Left forelimb (tissue), 1 donor: ENCODE measurements at regions not wholly inside any gene's neighbourhood (a gene's known extent, or its start where the extent isn't known, plus 50 kb on each side); places are given as distances from the start of the nearest gene placed in this dataset.
"Not testable (repeated sequence)": the region's sequence is repeated elsewhere in the genome, so short reads cannot be mapped to it uniquely, and the experiment has no call there.

Experiments
- DNase-seq: peaks from one replicate; pipeline ENCODE4 v3.0.0-alpha.2; 2018; ENCODE audit warnings: low spot score

DNA sequence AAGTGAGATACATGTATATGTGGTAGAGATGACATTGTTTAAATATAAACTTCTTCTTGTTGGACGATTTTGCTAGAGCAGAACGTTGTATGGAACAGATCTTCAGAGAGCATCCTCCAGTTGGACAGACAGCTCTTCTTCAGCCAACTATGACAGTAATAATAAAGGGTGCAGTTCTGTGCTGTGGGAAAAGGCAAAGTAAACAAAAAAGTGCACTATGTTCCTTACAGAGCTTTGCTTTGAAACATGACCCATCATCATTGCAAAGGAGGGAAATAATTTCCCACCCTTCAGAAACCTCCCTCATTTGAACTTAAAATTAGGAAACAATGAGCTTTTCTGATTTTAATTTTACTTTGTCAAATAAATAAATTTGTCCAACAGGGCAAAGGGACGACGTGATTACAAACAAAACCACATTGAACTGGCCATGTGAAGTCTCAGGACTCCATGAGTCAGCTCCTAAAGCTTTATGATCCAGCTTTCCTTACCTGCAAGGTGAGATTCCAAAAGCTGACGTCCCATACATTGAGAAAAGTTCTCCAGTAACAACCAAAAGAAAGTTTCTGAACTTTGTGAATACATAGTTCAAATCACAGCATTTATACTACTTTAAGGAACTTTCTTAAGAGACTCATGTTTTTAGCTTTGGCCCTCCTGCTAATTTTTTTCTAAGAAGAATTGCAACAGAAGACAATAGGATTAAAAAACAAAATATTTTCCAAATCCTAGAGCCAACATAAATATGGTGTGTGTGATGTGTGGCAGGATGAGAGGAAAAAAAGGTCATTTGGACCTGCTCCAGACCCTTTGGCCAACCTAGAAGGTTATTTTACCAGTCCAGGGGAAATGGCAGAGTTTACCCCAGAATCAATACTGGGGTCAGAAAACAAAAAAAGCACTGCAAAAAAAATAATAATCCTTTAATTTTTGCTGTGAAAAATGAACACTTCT lies 565.4 kb upstream of the NRP1 start:
- DNase-seq, result no peak

DNA sequence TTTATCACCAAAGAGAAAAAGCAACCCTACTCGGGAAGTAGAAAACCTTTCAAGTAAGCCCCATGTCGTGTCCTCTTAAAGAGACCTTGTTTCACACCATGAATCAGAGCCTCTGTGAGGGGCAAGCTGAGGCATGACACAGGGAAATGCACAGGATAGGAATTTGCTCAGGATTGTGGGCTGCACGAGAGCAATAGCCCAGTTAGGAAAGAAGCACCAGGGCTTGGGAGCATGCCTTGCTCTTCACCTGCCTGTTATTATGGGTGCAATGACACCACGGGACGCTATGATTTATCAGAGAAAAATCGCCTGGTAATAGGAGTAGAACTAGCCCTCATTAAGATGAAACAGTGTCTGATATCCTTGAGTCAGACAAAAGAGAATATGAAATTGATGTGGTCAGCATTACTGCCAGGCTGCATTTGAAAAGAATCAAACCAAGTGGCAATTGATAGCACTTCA lies 562.9 kb upstream of the NRP1 start:
- no peak for DNase-seq

DNA sequence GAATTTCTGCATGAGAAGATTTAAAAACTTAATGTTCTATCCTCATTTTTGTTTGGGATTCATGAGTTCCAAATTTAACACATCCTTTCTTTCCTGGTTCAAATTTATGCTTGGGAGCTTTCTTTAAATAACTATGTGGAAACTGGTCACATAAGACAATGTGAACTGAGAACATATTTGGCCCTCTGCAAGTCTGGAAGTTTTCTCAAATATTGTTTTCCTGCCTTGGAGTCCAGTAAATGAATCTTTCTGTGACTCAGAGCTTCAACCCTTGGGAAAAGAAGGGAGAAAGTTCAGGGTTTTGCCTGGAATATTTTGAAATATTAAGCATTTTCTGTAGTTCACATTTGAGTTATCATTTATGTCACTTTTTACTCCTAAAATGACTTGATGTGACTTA lies 559.0 kb upstream of the NRP1 start:
- no peak for DNase-seq

DNA sequence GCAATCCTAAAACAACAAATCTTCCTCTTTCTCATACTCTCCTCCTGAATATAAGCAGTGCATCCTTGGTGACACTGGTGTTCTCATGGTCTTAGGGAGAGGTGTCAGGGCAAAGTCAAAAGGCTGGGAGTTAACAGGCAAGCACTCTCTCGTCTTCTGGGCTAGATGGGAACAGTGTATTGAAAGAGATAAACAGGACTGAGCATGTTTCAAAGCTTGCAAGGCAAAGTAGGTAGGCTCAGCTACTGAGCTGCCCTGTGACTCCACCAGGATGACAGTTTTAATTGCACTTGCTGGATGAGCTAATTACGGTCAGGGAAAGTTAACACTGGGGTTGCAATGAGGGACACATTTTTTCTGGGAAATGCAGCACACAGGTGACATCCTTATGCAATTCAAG lies 554.9 kb upstream of the NRP1 start:
- no peak for DNase-seq

DNA sequence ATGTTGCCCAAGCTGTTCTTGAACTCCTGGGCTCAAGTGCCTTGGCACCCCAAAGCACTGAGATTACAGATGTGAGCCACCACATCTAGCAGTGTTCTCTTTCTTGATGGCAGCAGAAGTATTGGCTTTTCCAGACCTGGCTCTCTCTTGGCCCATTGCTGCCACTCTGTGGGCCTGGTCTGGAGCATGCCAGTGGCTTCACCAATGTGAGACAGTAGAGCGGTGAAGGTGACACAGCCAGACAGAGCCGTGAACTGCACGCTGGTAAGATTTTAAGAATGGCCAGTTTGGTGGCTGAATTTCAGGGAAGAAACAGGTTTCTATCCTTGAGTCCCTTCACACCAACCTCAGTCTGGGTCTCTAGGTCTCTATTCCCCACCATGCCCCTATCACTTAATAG lies 552.7 kb upstream of the NRP1 start:
- no peak for DNase-seq

DNA sequence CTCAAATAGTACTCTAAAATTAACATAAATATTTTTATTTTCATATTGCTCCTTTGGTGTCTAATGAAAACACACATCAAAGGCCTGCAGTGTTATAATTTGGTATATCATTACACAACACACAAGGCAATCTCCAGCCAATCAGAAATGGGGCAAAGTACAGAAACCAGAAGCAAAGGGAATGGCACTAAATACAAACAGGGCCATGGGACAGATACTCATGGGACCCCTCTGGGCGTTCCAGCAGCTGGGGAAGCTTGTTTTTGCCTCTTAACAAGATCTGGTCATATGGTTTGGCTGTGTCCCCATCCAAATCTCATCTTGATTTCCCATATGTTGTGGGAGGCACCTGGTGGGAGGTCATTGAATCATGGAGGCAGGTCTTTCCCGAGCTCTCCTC lies 551.8 kb upstream of the NRP1 start:
- no peak for DNase-seq

DNA sequence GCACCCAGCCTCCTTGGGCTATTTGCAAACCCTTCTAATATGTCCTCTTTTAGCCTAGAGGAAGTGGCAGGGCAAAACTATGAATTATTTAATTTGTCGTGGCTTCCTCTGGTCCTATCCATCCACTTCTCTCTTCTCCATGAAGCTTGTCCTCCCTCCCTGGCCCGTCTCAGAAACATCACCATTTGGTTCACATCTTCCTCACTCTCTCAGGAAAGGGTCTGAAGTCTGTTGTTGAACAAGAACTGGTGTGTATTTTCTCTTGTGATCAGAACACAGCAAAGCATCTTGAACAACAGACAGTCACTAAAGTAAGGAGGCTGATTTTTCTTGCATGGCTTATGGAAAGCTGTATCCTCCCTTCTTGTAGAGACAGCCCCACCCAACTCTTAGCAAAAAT lies 550.1 kb upstream of the NRP1 start:
- no peak for DNase-seq

DNA sequence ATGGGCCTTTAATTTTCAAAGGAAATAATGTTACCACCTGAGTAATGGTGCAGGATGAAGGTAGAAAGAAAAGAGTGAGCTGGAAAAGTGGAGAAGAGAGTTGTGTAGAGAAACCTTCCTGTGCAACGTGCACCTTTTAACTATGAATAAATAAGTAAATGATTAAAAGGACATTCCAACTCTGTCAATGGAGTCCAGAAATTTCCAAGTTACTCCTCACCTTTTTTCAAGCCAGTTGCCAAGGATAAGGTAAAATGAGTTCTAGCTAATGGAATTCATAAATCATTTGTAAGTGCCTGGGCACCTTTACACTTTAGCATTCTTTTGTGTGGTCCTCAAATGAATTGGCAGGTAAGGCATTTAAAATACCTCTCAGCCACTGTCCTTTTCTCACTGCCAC lies 549.4 kb upstream of the NRP1 start:
- DNase-seq, result no peak

DNA sequence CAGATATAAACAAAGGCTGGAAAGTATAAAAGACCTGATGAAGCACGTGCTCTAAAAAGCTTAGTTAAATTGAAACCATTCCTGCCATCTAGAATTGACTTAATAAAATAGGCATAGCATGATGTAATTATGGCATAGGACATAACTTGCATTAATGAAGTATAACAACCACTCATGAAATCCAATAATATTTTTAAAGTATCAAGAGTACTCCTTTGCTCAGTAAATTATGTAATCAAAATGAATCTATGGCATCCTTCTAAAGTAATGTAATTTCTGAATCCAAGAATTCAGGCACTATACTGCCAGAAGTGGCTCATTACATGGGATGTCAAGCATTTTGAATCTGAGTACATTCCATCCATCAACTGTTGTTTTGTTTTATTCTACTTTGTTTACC lies 548.5 kb upstream of the NRP1 start:
- no peak for DNase-seq

DNA sequence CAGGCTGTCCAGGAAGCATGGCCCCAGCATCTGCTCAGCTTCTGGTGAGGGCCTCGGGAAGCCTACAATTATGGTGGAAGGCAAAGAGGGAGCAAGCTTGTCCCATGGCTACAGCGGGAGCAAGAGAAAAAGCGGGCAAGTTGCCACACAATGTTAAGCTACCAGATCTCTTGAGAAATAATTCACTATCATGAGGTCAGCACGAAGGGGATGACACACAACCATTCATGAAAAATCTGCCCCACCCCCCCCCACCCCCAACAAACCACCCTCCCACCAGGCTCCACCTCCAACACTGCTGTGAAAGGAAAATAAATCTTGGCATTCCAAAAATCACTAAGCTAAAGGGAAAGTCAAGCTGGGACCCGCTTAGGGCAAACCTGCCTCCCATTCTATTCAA lies 545.8 kb upstream of the NRP1 start:
- DNase-seq, result no peak

DNA sequence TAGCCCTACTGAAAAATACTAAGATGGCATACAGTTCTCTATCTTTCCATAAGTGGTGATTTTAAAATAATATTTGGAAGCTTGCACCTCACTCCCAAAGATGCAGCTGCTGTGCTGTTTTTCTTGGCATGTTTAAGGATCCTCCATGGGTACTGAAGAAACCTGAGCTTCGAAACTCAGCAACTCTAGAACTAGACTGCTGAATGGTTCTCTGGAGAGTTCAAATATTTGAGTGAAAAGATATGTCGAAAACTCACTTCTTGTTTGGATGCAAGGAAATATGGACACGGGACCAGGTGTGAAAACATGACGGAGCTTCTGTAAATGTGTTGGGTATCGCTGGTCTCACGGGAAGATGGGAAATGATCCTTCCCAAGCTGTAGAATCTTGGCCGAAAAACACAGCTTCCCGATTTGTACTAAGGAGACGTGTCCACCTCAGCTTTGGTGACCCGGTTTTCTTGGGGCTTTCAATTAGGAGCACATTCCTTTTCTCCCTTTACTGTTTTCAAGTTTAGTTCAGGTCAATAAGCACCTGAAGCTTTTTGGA lies 543.8 kb upstream of the NRP1 start:
- no peak for DNase-seq

DNA sequence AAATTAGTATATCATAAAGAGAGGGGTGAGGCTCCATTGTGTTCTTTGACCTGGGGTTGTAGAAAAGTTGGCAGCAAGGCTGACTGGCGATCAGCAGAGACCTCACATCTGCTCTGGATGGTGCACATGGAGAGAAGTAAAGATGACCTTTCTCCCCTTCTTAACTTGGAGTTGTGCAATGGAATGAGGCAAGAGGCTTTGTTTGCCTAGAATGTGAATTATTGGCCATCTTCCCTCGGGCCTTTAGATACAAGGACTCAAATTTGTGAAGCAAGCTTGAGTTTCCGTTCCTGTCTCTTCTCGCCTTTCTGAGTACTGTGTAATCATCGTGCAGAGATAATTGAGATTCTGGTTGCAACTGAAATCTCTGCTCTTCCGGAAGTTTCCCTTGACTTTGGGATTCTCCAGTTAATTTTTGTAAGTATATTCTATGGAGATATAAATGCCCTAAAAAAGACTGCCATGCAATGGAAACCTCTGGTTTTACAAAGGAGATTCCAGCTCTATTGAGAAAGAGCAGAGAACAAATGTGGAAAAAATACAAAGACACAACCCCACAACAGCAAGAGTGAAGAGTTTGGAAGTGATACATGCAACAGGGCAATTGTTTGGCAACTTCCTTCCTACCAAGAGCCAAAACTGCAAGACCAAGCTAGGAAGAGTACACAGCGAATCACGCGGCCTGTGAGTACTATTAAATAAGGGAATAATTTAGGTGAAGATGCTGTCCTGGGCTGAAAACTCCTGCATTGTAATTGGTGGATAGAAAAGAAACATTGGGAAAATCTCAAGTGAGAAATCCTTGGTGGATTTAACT lies 542.3 kb upstream of the NRP1 start:
- DNase-seq, result no peak

DNA sequence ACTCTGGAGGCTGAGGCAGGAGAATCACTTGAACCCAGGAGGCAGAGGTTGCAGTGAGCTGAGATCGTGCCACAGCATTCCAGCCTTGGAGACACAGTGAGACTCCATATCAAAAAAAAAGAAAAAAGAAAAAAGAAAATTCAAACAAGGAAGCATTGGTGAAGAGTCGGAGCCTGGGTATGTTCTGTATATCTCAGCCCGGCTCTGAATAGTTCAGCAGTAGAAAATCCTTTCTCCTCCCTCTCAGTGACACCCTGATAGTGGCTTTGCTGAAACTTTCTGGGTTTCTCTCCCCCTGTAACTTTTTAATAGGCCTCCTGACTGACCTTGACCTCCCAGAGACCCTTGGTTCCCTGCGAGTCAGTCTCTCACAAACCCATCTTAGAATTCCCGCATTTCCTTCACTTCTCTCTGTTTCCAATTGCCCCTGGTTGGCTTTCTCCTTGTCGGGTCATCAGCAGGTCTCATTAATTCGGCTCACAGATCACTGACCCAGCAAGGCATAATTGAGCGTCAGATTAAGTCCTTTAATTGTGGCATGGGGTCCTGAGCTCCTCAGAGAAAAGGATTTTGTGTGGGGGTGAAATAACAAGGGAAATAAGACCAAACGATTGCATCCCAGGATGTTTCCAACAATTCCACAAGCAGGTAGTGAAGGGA lies 541.6 kb upstream of the NRP1 start:
- no peak for DNase-seq

DNA sequence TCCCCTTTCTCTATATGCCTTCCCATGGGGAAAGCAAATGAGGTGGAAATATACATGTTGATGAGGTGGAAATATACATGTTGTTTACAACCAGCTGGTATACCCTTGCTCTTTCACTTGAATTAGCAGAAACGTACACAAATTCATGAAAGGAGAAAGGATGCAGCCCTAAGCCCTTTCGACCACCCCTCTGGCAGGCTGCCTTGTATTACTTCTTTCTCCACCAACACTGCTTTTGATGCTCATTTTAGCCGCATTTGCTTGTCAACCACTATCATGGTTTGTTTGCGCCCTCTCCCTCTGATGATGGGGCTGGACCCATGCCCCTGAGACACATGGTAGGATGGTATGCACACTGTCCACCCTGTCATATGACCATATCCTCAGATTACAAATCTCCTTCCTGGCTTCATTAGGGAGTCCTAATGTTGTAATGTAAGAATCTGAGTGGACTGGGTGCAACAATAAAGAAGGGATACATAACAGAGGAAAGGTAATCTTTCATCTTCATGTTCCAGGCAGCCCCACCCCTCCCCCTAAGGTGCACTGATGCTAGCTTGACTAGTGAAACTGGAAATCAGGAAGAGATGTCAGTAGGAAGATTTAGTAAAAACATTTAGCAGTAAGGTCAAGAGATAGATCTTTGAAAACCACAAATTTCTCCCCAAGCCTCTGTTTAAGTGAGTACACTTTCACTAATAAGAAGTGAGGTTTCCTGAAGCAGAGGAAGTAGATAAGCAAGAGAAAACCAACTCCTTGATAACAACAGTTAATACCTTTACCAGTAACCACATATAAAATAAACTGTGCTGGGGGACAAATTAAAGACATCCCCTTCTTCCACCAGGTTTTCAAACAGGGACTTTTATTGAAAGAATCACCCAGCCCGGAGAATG lies 536.8 kb upstream of the NRP1 start:
- DNase-seq, result no peak

DNA sequence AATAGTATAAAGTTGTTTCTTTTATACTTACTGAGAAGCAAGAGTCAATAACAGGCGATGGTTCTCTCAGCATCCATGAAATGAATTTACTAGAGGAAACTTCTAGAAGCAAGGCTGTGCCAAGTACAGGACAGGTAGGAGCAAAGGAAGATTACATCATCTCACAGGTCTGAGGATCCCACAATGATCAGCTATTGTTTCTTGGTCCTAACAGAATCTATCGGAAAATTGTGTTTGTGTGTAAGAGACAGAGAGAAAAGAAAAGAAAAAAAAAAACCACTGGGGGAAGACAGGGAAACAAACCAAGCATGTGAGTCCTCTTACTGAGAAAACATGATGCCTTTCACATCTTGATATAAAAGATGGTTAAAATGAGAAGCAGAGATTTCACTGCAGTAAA lies 535.0 kb upstream of the NRP1 start:
- DNase-seq, result no peak

DNA sequence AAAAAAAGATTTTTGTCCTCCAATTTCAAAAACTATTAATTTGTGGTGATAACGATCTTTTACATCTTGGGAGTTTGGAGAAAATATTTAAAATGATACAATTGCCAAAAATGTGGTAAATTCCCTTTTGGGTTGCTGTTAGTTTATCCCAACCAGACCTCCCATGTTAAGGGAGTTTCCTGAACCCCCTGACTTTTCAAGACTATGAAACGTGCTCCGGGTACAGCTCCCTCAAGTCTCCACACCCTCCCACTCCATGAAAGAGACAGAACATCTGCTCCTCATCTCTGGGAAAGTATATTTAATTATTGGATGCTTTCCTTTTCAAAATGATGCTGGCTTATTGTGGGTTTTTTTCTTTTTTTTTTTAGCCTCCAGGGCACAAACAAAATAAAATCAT lies 534.6 kb upstream of the NRP1 start:
- no peak for DNase-seq

DNA sequence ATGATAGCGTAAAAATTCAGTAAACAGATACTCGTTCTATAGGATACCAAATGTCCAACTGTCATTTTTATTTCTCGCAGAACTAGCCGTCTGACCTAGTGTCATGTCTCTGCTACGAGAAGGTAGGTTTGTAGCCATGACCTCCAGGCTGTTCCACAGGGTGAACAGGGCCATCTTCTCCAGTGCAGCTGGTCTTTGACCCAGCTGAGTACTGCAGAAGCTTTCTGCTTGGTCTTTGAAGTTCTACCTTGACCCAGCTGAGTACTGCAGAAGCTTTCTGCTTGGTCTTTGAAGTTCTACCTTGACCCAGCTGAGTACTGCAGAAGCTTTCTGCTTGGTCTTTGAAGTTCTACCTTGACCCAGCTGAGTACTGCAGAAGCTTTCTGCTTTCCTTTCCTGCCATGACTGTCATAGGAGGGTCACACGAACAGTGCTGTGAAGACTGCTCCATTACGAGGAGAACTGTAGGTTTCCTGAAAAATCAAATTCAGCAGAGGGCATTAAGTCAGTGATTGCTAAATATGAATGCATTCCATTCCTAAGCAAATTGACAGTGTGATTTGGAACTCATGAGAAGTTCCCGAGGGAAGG lies 532.8 kb upstream of the NRP1 start:
- DNase-seq, result not testable (repeated sequence)

DNA sequence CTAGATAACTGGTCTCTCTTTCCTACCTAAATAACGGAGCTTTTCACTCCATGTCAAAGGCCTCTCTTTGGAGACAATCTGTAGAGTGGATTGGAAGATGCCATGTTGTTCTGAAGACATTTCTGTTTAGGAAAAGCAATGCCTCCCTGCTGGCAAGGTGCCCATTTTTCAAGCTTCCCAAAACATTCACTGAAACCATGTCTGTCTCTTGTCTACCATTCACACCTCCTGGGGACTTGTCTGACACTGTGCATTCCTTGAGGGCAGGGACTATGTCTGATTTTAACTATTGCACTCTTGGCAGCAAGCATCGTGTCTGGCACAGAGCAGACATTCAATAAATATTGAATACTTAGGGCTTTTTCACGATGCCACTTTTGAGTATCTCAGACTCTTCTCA lies 528.9 kb upstream of the NRP1 start:
- no peak for DNase-seq

DNA sequence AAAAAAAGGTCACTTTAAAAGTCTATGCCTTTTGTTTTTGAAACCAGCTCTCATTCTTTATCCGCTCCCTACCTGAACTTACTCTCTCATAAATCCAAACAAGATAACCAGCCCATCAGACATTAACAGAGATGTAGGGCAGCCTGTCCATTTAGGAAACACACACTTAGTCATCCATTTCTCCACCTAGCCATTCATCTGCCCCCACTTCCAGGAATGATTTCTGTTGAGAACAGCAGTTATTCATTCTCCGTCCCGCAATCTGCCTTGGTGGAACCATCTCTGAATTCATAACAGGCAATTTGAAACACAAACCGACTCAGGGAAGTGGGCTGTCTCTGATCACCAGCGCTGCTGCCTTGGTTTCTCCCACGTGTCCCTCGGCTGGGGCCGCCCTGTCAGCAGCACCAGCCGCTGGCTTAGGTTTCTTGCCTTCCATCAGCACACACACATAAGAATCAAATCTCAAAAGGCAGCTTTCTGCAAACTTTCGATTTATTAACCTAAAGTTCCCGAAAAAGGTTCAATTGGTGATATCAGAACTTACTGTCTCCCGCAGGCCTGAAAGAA lies 528.2 kb upstream of the NRP1 start:
- no peak for DNase-seq

DNA sequence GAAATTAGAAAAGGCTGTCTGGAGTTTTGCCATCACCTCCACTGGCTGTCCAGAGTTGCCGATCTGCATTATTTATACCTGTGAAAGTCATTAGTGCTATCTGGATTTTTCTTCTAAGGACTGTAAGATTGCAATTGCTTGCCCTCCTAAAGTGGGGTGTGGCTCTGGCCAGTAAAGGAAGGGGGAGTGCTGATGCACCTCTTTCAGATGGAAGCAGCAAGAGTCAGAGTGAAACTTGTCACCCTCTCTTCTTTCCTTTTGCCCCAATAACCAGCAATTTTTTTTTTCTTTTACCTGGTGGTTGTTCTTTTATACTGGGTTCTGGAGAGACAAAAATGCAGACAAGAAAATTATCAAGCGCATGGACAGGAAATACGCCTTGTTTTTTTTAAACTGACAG lies 527.4 kb upstream of the NRP1 start:
- DNase-seq, result no peak
